Trophoblast cell (in vitro differentiated cells and primary cell): ENCODE measurements at regions not wholly inside any gene's neighbourhood (a gene's known extent, or its start where the extent isn't known, plus 50 kb on each side); places are given as distances from the start of the nearest gene placed in this dataset.

ENCODE experiments used
- DNase-seq, 2 donors: peaks; one replicate each; pipeline ENCODE4 v3.0.0-alpha.2; 2016
- H2AFZ ChIP-seq: 2 replicates; pipeline ENCODE4 v1.6.1; 2013; ENCODE audit warnings: low read length, moderate library complexity, mild to moderate bottlenecking; ENCODE audit not compliant: insufficient read depth, poor library complexity
- H2AK5ac ChIP-seq: 2 replicates; pipeline ENCODE4 v1.6.1; 2013; ENCODE audit warnings: mild to moderate bottlenecking, low read length
- H2BK120ac ChIP-seq: 2 replicates; pipeline ENCODE4 v1.6.1; 2013; ENCODE audit warnings: low read length, mild to moderate bottlenecking, moderate library complexity; ENCODE audit not compliant: insufficient read depth, poor library complexity
- H2BK12ac ChIP-seq: 2 replicates; pipeline ENCODE4 v1.6.1; 2013; ENCODE audit warnings: mild to moderate bottlenecking, low read length, moderate library complexity
- H2BK5ac ChIP-seq: 2 replicates; pipeline ENCODE4 v1.6.1; 2013; ENCODE audit warnings: low read length, low read depth, moderate library complexity, mild to moderate bottlenecking; ENCODE audit not compliant: poor library complexity
- H3K14ac ChIP-seq: 2 replicates; pipeline ENCODE4 v1.6.1; 2013; ENCODE audit warnings: mild to moderate bottlenecking, low read length
- H3K18ac ChIP-seq: 2 replicates; pipeline ENCODE4 v1.6.1; 2013; ENCODE audit warnings: mild to moderate bottlenecking, low read length
- H3K23ac ChIP-seq: 2 replicates; pipeline ENCODE4 v1.6.1; 2013; ENCODE audit warnings: low read length
- H3K27ac ChIP-seq: 2 replicates; pipeline ENCODE4 v1.5.1; 2013; ENCODE audit warnings: low read depth, mild to moderate bottlenecking, inconsistent platforms, low read length, moderate library complexity
- H3K27me3 ChIP-seq: 2 replicates; pipeline ENCODE4 v1.6.1; 2013; ENCODE audit warnings: inconsistent platforms, mild to moderate bottlenecking, low read length, moderate library complexity; ENCODE audit not compliant: insufficient read depth
- H3K36me3 ChIP-seq, 2 experiments: 1 replicate in 1 of 2; 2 replicates in 1 of 2; pipeline ENCODE4 v1.6.1; 2013; ENCODE audit warnings: low read length in 2 of 2, mild to moderate bottlenecking in 2 of 2, moderate library complexity in 1 of 2; ENCODE audit not compliant: insufficient read depth in 2 of 2, control insufficient read depth in 1 of 2
- H3K4ac ChIP-seq: 2 replicates; pipeline ENCODE4 v1.6.1; 2013; ENCODE audit warnings: low read depth, mild to moderate bottlenecking, low read length, moderate library complexity
- H3K4me1 ChIP-seq, 2 experiments: 1 replicate in 1 of 2; 2 replicates in 1 of 2; pipeline ENCODE4 v1.6.1; 2013; ENCODE audit warnings: low read length in 2 of 2, mild to moderate bottlenecking in 2 of 2, moderate library complexity in 1 of 2; ENCODE audit not compliant: insufficient read depth in 2 of 2, control insufficient read depth in 1 of 2
- H3K4me2 ChIP-seq: 2 replicates; pipeline ENCODE4 v1.6.1; 2013; ENCODE audit warnings: inconsistent platforms, mild to moderate bottlenecking, low read length, moderate library complexity
- H3K4me3 ChIP-seq: 2 replicates; pipeline ENCODE4 v1.5.1; 2013; ENCODE audit warnings: mild to moderate bottlenecking, low read depth, low read length, inconsistent platforms
- H3K79me1 ChIP-seq: one replicate; pipeline ENCODE4 v1.6.1; 2013; ENCODE audit warnings: low read length
- H3K79me2 ChIP-seq: 2 replicates; pipeline ENCODE4 v1.6.1; 2013; ENCODE audit warnings: low read length, mild to moderate bottlenecking; ENCODE audit not compliant: control insufficient read depth, insufficient read depth, poor library complexity
- H3K9ac ChIP-seq: 2 replicates; pipeline ENCODE4 v1.6.1; 2013; ENCODE audit warnings: mild to moderate bottlenecking, low read length
- H3K9me3 ChIP-seq: 2 replicates; pipeline ENCODE4 v1.6.1; 2013; ENCODE audit warnings: low read depth, mild to moderate bottlenecking, control low read depth, inconsistent platforms, low read length; ENCODE audit not compliant: insufficient read depth
- H4K12ac ChIP-seq: 2 replicates; pipeline ENCODE4 v1.6.1; 2013; ENCODE audit warnings: low read depth, mild to moderate bottlenecking, low read length, moderate library complexity
- H4K8ac ChIP-seq: 2 replicates; pipeline ENCODE4 v1.6.1; 2013; ENCODE audit warnings: low read depth, mild to moderate bottlenecking, low read length, moderate library complexity
- H4K91ac ChIP-seq: one replicate; pipeline ENCODE4 v1.6.1; 2013; ENCODE audit warnings: low read depth, mild to moderate bottlenecking, low read length, moderate library complexity
- WGBS: extraction: QIAGEN DNeasy Blood & Tissue Kit; methylation state at CpG from one replicate; pipeline ENCODE4 v1.1.7; 2013; ENCODE audit warnings: missing lambda C conversion rate; ENCODE audit not compliant: insufficient read length, insufficient coverage; ENCODE audit errors: extremely low coverage; 5-methylcytosine and 5-hydroxymethylcytosine counted together

DNA sequence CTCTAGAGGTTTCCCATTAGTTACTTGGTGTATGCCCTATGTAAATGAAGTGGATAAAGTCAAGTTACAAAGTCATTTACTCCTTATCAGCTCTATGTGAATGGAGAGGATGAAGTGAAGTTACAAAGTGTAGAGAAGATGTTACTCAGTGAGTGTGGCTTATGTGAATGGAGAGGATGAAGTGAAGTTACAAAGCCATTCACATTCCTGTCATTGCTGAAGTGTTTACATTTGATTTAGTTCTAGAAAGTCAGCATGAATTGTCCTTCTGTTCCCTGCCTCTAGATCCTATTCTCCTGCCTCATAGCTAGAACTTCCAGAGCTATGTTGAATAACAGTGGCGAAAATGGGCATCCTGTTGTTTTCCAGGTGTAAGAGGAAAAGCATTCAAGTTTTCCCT, 880.1 kb downstream of the DNAJB9 start:
- Histone ChIP-seq H4K12ac (no peak overlapping the region), H3K27me3 (no peaks in the 10 kb centered on the region), H3K4me1 (no peaks in the 10 kb centered on the region), H3K4ac (no peak overlapping the region), H3K27ac (no peak overlapping the region), H3K9me3 (peaks cover 2% of the 10 kb centered on the region), H4K8ac (no peak overlapping the region), H3K18ac (no peak overlapping the region), H3K36me3 (peaks cover 0 to under 1% of the 10 kb centered on the region in 2 experiments), H3K79me2 (no peaks in the 10 kb centered on the region), H3K9ac (no peak overlapping the region), H4K91ac (no peak overlapping the region), H2AFZ (no peak overlapping the region), H3K79me1 (no peaks in the 10 kb centered on the region), H2BK5ac (no peak overlapping the region), H3K23ac (no peak overlapping the region), H2BK120ac (no peak overlapping the region), H3K14ac (no peak overlapping the region), H3K4me3 (no peak overlapping the region), H3K4me2 (no peak overlapping the region), H2BK12ac (no peak overlapping the region), H2AK5ac (no peak overlapping the region)
- WGBS, result no CpG with 5 or more reads among the region's 1 CpG
- DNase-seq, result no peak

DNA sequence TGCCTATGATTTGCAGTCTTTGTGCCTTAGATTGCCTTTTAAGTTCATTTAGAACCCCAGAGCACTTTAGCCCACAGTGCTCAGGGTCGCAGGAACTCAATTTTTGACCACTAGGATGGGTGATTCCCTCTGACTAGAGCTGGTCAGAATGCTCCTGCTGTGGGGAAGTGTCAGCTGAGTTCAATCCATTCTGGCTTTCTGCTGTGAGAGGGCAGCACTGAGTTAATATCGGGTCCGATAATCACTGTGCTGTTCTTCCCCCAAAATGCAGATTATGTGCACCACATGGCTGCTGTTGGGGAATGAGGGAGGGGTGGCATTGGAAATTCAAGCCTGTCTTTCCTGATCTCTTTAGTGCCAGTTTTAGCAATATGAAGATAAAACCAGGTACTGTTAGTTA, 886.4 kb downstream of the DNAJB9 start:
- Histone ChIP-seq H2AK5ac (no peak overlapping the region), H3K9ac (no peak overlapping the region), H2AFZ (no peak overlapping the region), H4K91ac (no peak overlapping the region), H3K4ac (no peak overlapping the region), H3K79me1 (no peaks in the 10 kb centered on the region), H4K12ac (no peak overlapping the region), H3K36me3 (peaks cover 0 to 2% of the 10 kb centered on the region in 2 experiments), H3K4me1 (no peaks in the 10 kb centered on the region), H3K14ac (no peak overlapping the region), H4K8ac (no peak overlapping the region), H2BK120ac (no peak overlapping the region), H3K4me3 (no peak overlapping the region), H3K23ac (no peak overlapping the region), H3K4me2 (no peak overlapping the region), H3K27ac (no peak overlapping the region), H3K27me3 (no peaks in the 10 kb centered on the region), H3K9me3 (peaks cover 2% of the 10 kb centered on the region), H2BK12ac (no peak overlapping the region), H3K79me2 (no peaks in the 10 kb centered on the region), H3K18ac (no peak overlapping the region), H2BK5ac (no peak overlapping the region)
- no peak for DNase-seq
- WGBS, result no CpG with 5 or more reads among the region's 3 CpGs

DNA sequence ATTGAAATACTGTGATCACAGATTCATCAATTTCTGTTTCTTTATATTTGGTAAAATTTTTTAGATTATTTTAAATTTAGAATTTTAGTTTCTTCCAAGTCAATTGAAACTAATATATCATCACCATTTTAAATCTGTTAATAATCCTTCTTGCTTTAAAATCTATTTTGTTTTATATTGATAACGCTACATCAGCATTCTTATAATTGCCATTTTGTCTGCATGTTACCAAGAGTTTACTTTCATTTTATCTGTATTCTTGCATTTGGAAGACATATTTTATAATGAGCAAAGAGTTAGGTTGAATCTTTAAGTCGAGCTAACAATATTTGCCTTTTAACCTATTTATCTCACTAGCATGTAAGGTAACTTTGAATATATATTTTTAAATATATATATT, 890.6 kb downstream of the DNAJB9 start:
- no peaks in the 10 kb centered on the region for H3K4me1 ChIP-seq
- no peak overlapping the region for H4K12ac ChIP-seq
- no peak for DNase-seq
- no peak overlapping the region for H4K91ac ChIP-seq
- no peak overlapping the region for H3K4me2 ChIP-seq
- H2BK5ac ChIP-seq, result no peak overlapping the region
- no peak overlapping the region for H3K4ac ChIP-seq
- H3K9me3 ChIP-seq, result no peaks in the 10 kb centered on the region
- no peak overlapping the region for H4K8ac ChIP-seq
- no peak overlapping the region for H2AK5ac ChIP-seq
- no peak overlapping the region for H3K9ac ChIP-seq
- no peak overlapping the region for H3K18ac ChIP-seq
- no peak overlapping the region for H3K4me3 ChIP-seq
- H2BK12ac ChIP-seq, result no peak overlapping the region
- H3K14ac ChIP-seq, result no peak overlapping the region
- no CpG with 5 or more reads among the region's 2 CpGs for WGBS
- no peaks in the 10 kb centered on the region for H3K27me3 ChIP-seq
- no peak overlapping the region for H3K27ac ChIP-seq
- H2BK120ac ChIP-seq, result no peak overlapping the region
- H3K79me2 ChIP-seq, result no peaks in the 10 kb centered on the region
- no peak overlapping the region for H3K23ac ChIP-seq
- H3K36me3 ChIP-seq, result no peaks in the 10 kb centered on the region
- no peaks in the 10 kb centered on the region for H3K79me1 ChIP-seq
- H2AFZ ChIP-seq, result no peak overlapping the region

DNA sequence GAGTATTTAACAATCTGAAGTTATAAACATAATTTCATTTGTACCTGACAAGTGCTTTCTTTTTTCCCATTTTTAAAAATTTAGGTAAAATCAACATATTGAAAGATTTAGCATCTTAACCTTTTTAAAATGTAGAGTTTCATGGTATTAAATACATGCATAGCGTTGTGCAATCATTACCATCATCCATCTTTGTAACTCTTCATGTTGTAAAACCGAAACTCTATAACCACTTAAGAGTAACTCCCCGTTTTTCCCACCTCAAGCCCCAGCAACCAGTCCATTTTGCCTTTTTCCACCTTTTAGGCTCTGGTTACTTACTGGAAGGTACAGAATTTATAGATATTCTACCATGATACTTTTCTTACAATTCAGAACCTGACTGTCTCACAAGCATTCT, 892.5 kb downstream of the DNAJB9 start:
- no peak overlapping the region for H2BK120ac ChIP-seq

More for the DNA sequence above, 892.5 kb downstream of the DNAJB9 start:
- Histone ChIP-seq H3K9ac (no peak overlapping the region), H2AK5ac (no peak overlapping the region), H3K9me3 (no peaks in the 10 kb centered on the region), H3K79me1 (no peaks in the 10 kb centered on the region), H2BK12ac (no peak overlapping the region), H4K12ac (no peak overlapping the region), H3K4me2 (no peak overlapping the region), H3K79me2 (no peaks in the 10 kb centered on the region), H3K18ac (no peak overlapping the region), H3K36me3 (no peaks in the 10 kb centered on the region), H3K4me1 (no peaks in the 10 kb centered on the region), H3K4ac (no peak overlapping the region), H4K91ac (no peak overlapping the region), H4K8ac (no peak overlapping the region), H3K27ac (no peak overlapping the region), H2AFZ (no peak overlapping the region), H3K27me3 (no peaks in the 10 kb centered on the region), H3K14ac (no peak overlapping the region), H3K23ac (no peak overlapping the region), H2BK5ac (no peak overlapping the region), H3K4me3 (no peak overlapping the region)
- no peak for DNase-seq
- WGBS, result no CpG with 5 or more reads among the region's 3 CpGs
